Testis (tissue), 2 donors: ENCODE measurements at regions not wholly inside any gene's neighbourhood (a gene's known extent, or its start where the extent isn't known, plus 50 kb on each side); places are given as distances from the start of the nearest gene placed in this dataset.
A peak's percentile ranks its signal among the peaks of the same experiment; 100 is the strongest.

Source experiments
- DNase-seq: peaks from one replicate; pipeline ENCODE4 v3.0.0-alpha.2; 2019
- H3K27ac ChIP-seq, 2 donors: fragments of 200-600 bp; sonication (generic); one replicate each; pipeline ENCODE4 v1.5.1; 2019
- H3K27me3 ChIP-seq: fragments of 200-600 bp; sonication (generic); one replicate; pipeline ENCODE4 v1.5.1; 2019
- H3K36me3 ChIP-seq: fragments of 200-600 bp; sonication (generic); one replicate; pipeline ENCODE4 v1.5.1; 2017; ENCODE audit warnings: low read depth; ENCODE audit errors: missing control alignments
- H3K4me1 ChIP-seq: fragments of 200-600 bp; sonication (generic); one replicate; pipeline ENCODE4 v1.5.1; 2019
- H3K4me3 ChIP-seq, 2 donors: fragments of 200-600 bp; sonication (generic); one replicate each; pipeline ENCODE4 v1.5.1; 2017 to 2019
- H3K9me3 ChIP-seq: fragments of 200-600 bp; sonication (generic); one replicate; pipeline ENCODE4 v1.5.1; 2017
- POLR2A ChIP-seq: fragments of 450-650 bp; IDR thresholded peaks from one replicate; pipeline ENCODE4 v1.6.1; 2017; ENCODE audit warnings: antibody characterized with exemption, mild to moderate bottlenecking, moderate library complexity
- WGBS, 2 donors: methylation state at CpG; one replicate each; pipeline ENCODE4 v1.1.5; 2018; 5-methylcytosine and 5-hydroxymethylcytosine counted together
- intact Hi-C: fragments of 100-400 bp; cut with DNase I; formaldehyde crosslinking; loops from one replicate; pipeline ENCODE4 v1.15.1; 2023; ENCODE audit warnings: low total_unique reads
- TF ChIP-seq, protein P1 (sequence below), 3 experiments: fragments of 450-650 bp in 2 of 3; fragments of 200-600 bp in 1 of 3; sonication (generic) in 1 of 3; IDR thresholded peaks; one replicate each; pipeline ENCODE4 v1.5.1; 2016 to 2019; ENCODE audit warnings: antibody characterized with exemption in 3 of 3, mild to moderate bottlenecking in 2 of 3, moderate library complexity in 1 of 3

- 33 to 38% methylated on average over 11 of the region's 11 CpGs for whole genome bisulfite sequencing, 2 donors
- H3K4me1 ChIP-seq = peaks cover 54% of the 10 kb centered on the region
- no peaks in the 10 kb centered on the region for H3K27me3 ChIP-seq
Measured at GRCh38 chr9:127557998-127558546, 54.0 kb upstream of the STXBP1 start.

GRCh38 chr9:127558581-127559246, 53.4 kb upstream of the STXBP1 start:
- no peak for TF ChIP-seq POLR2A
- TF ChIP-seq, protein P1, sequence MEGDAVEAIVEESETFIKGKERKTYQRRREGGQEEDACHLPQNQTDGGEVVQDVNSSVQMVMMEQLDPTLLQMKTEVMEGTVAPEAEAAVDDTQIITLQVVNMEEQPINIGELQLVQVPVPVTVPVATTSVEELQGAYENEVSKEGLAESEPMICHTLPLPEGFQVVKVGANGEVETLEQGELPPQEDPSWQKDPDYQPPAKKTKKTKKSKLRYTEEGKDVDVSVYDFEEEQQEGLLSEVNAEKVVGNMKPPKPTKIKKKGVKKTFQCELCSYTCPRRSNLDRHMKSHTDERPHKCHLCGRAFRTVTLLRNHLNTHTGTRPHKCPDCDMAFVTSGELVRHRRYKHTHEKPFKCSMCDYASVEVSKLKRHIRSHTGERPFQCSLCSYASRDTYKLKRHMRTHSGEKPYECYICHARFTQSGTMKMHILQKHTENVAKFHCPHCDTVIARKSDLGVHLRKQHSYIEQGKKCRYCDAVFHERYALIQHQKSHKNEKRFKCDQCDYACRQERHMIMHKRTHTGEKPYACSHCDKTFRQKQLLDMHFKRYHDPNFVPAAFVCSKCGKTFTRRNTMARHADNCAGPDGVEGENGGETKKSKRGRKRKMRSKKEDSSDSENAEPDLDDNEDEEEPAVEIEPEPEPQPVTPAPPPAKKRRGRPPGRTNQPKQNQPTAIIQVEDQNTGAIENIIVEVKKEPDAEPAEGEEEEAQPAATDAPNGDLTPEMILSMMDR (IDR thresholded peaks at IDR 0.05) = no peak

More at GRCh38 chr9:127557998-127558546, 54.0 kb upstream of the STXBP1 start:
- intact Hi-C loops = no loop called here
- Histone ChIP-seq H3K36me3 (no peaks in the 10 kb centered on the region), H3K9me3 (no peaks in the 10 kb centered on the region), H3K27ac (peak overlapping the region; percentile 47 to 82), H3K4me3 (no peak overlapping the region)
- DNase-seq = no peak
- TF ChIP-seq POLR2A = no peak
- TF ChIP-seq, protein P1 (IDR thresholded peaks at IDR 0.05) = no peak

DNA sequence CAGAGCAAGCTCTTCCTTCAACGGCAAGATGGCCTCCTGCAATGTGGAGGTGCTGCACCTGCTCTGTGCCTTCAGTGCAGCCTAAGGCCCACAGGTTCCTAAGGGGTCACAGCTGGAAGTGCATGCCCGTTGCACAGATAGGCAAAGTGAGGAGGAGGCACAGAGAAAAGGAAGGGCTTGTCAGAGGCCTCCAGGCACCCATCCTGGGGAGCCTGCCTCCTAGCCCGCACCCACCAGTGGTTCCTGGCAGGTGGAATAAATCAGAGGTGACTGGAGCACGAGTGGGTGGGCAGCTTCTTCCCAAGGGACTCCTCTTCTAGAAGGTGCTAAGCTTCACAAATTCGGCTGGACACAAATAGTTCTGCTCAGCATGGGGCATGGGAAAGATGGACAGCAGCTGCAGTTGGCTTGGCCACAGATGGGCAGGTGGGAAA, 52.8 kb upstream of the STXBP1 start:
- Histone ChIP-seq H3K36me3 (no peaks in the 10 kb centered on the region), H3K27me3 (no peaks in the 10 kb centered on the region), H3K4me3 (no peak overlapping the region), H3K27ac (peak overlapping the region in 1 of 2 donors; percentile 82), H3K4me1 (peaks cover 50% of the 10 kb centered on the region), H3K9me3 (no peaks in the 10 kb centered on the region)
- no peak for DNase-seq
- 73 to 75% methylated on average over 4 to 5 of the region's 5 CpGs for WGBS, 2 donors
- intact Hi-C loops = no loop called here
- TF ChIP-seq, protein P1 (IDR thresholded peaks at IDR 0.05) = no peak
- TF ChIP-seq POLR2A = no peak

More at GRCh38 chr9:127558581-127559246, 53.4 kb upstream of the STXBP1 start:
- Histone ChIP-seq H3K9me3 (no peaks in the 10 kb centered on the region), H3K27ac (peak overlapping the region in 1 of 2 donors; percentile 82), H3K36me3 (no peaks in the 10 kb centered on the region), H3K4me1 (peaks cover 54% of the 10 kb centered on the region), H3K4me3 (no peak overlapping the region), H3K27me3 (no peaks in the 10 kb centered on the region)
- DNase-seq = no peak
- WGBS, 2 donors = 47 to 54% methylated on average over 7 to 8 of the region's 9 CpGs
- intact Hi-C loops = no loop called here

DNA sequence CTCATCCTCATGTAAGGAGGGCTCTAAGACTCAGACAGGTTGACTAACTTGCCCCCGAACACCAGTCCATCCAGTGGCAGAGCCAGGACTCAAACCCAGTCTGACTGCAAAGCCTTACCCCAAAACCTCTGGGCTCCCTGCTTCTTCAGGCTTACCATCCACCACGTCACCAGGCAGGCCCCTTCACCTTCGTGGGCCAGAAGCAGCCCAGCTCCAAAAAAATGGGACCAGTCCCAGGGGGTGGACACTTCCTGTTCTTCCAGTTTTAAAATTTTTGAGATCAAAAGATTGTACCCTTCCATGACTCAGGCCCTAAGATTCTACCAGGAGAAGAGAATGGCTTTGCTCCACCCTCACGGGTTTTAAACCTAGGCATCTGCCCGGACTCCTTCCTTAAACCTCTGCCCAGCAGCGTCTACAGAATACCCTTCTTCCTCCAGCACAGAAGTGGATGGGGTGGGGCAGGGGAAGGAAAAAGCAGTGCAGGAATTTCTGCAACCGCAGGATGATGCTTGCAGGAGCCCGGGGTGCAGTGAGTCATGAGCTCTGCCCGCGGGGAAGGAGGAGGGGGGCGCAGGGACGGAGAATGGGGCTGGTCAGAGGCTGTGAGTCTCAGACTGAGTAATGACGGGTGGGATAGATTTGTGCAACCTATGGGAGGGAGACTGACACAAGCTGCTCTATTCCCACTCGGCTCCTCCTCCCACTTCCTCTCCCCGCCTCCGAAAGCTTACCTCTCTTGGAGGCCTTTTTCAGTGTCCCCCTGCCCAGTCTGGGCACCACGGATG, 50.4 kb upstream of the STXBP1 start:
- H3K4me3 ChIP-seq = no peak overlapping the region
- intact Hi-C loops = no loop called here
- H3K9me3 ChIP-seq = no peaks in the 10 kb centered on the region
- no peaks in the 10 kb centered on the region for H3K27me3 ChIP-seq
- H3K36me3 ChIP-seq = no peaks in the 10 kb centered on the region
- peak overlapping the region; percentile 56 to 82 for H3K27ac ChIP-seq
- peaks cover 31% of the 10 kb centered on the region for H3K4me1 ChIP-seq
- TF ChIP-seq, protein P1 (IDR thresholded peaks at IDR 0.05) = no peak
- no peak for TF ChIP-seq POLR2A
- peak; percentile 65 for DNase-seq
- 48 to 56% methylated on average over 15 to 17 of the region's 17 CpGs for WGBS, 2 donors
